UCSD-AML1 (cell line): ENCODE measurements at regions not wholly inside any gene's neighbourhood (a gene's known extent, or its start where the extent isn't known, plus 50 kb on each side); places are given as distances from the start of the nearest gene placed in this dataset.

ENCODE experiments used
- DNase-seq: peaks from one replicate; lab custom pipeline; 2025; ENCODE audit not compliant: unreplicated experiment; lab: John Stamatoyannopoulos, UW

DNA sequence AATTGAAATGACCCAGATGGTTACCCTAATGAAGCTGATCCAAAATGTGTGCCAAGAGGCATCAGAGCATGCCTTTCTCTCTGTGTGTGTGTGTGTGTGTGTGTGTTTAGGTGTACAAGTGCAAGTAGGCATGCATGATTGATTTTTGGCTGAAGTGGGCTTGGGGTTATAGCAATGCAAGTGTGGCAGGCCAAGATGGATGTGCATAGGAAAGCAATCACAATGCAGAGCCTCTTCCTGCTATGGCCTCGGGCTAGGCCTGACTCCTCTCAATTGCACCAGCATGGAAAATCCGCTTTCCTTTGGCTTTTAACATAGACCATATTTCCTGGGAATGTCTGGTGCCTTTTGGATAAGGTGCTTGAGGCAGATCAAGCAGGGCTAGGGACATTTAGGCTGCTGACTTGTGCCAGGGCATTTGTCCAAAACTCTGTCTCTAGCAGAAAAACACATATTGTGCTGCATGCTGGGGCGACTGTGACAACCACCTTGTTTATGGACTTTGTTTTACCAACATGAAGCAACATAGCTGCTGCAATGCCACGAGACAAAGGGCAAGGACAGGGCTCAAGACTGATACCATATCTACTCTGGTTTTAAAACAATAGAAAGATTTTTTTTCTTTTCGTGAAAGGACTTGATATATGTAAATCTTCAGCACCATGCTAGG lies 395.7 kb downstream of the RAPGEF2 start:
- no peak for DNase-seq

GRCh38 chr4:159500861-159501260 lies 398.0 kb downstream of the RAPGEF2 start:
- no peak for DNase-seq

GRCh38 chr4:159503236-159504008 lies 400.5 kb downstream of the RAPGEF2 start:
- no peak for DNase-seq

DNA sequence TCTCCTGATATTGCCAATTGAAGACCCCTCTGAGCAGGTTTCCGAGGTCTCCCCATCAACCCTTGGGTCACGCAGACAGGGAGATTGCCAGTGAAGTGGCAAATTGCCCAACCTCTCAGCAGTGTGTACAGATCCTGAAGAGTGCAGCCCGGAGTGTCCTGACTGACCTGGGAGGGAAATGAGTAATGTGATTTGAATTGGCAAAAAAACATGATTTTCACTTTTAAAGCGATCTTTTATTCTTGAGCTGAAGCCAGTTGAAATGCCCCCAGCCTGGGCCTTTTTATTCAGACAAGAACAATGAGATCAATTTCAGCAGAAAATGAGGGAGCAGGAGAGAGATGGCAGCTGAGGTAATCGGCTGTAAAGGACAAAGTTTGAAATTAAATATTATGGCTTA lies 401.8 kb downstream of the RAPGEF2 start:
- DNase-seq: no peak

- DNase-seq: no peak
Measured at GRCh38 chr4:159505266-159505975, 402.5 kb downstream of the RAPGEF2 start.

- DNase-seq: no peak
Measured at GRCh38 chr4:159506801-159507517, 404.1 kb downstream of the RAPGEF2 start.

GRCh38 chr4:159508917-159509500 lies 406.1 kb downstream of the RAPGEF2 start:
- no peak for DNase-seq

- no peak for DNase-seq
Measured at GRCh38 chr4:159512348-159512747, 409.5 kb downstream of the RAPGEF2 start.

GRCh38 chr4:159515314-159516025 lies 412.6 kb downstream of the RAPGEF2 start:
- DNase-seq: no peak

- no peak for DNase-seq
Measured at GRCh38 chr4:159516556-159517140, 413.8 kb downstream of the RAPGEF2 start.

DNA sequence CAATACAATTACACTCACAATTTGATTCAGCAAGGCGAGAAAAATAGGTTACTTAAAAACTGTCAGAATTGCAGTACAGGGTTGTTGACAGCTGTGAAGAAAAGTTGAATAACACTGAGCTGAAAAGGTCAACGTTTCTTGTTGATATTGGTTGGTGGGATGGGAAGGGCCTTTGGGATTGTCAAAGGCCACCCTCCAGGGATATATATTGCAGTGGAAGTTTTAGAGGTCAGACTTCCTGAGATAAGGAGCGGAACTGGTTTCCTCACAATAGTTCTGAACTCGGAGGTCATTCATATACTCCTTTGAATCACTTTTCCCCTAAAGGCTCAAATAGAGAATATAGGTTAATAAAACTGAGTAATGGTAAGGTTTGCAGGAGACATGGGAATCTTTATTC lies 417.2 kb downstream of the RAPGEF2 start:
- no peak for DNase-seq

DNA sequence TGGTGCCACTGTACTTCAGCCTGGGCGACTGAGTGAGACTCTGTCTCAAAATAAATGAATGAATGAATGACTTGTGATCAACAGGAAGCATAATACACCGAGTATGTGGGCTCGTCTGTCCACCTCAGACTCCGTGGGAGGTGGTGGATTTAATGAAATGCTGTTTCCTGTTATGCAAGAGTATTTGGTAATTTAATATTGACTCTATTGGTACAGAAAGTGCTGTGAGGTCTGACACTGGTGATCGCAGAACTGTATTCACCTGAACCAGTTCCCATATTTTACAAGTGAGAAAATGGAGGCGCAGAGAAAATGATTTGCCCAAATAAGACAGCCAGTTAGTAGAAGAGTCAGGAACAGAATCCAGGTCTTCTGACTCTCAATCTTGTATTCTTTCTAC lies 423.3 kb downstream of the RAPGEF2 start:
- no peak for DNase-seq

- DNase-seq: no peak
Measured at GRCh38 chr4:159534655-159535054, 431.8 kb downstream of the RAPGEF2 start.

DNA sequence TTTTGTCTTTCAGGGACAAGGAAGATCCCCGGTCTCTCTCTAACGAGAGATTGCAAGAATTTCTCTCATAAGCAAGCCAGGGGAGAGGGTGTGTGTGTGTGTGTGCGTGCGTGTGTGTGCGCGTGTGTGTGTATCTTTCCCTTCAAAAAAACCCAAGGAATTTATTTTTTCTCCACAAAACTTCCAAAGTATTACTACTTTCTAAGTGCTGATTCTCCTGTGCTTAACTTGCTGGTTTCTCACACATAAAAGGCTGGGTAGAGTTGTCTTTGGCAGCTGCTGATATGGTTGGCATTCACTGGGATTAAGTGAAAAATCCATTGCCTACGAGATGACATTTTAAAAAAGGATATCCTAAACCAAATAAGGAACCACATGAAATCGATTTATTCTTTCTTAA lies 435.7 kb downstream of the RAPGEF2 start:
- DNase-seq: no peak

GRCh38 chr4:159540038-159540437 lies 437.2 kb downstream of the RAPGEF2 start:
- DNase-seq: no peak

GRCh38 chr4:159540501-159540900 lies 437.6 kb downstream of the RAPGEF2 start:
- no peak for DNase-seq

- no peak for DNase-seq
Measured at GRCh38 chr4:159541143-159541542, 438.3 kb downstream of the RAPGEF2 start.

GRCh38 chr4:159542296-159542695 lies 439.4 kb downstream of the RAPGEF2 start:
- DNase-seq: no peak

DNA sequence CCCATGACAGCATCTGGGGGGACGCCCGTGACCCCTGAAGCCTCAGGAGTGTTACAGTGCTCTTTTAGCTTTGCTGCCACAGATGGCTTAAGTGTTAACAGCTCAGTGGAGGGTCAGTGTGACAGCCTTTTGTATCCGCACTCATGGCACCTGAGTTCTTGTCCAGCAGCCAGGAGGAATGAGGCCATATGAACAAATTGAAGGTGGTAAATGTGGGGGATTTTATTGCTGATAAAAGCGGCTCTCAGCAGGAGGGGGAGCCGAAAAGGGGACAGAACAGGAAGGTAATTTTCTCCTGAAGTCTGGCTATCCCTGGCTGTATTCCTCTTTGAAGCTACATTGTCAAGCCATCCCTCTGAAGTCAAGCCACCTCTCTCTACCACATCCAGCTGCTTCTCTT lies 441.0 kb downstream of the RAPGEF2 start:
- DNase-seq: no peak

DNA sequence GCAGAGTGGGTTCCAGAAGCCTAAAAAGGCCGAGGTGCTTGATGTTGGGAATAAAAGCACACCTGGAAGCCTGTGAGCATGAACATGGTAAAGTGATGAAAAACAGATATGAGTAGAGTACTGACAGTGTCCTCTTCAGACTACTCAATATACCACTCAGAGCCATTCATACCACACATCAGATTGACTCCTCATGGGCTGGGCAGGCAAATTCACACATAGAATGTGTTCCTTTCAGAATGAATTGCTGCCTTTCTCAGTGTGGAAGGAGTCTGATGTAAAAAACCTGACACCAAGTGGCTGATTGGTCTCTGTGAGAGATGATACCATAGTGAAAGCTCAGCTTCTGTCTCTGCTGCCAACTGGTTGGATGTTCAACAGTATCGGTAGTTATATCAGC lies 442.7 kb downstream of the RAPGEF2 start:
- no peak for DNase-seq
